ENCODE measurements at regions not wholly inside any gene's neighbourhood (a gene's known extent, or its start where the extent isn't known, plus 50 kb on each side); places are given as distances from the start of the nearest gene placed in this dataset.

GRCh38 chr10:3906511-3907111 is 121.6 kb upstream of the KLF6 start:
- TF ChIP-seq CTCF (IDR thresholded peaks at IDR 0.05; ENCODE audit: insufficient read depth, low read length, poor library complexity, severe bottlenecking): no peak
- TF ChIP-seq EZH2phosphoT487 (conservative IDR thresholded peaks at IDR 0.05; ENCODE audit: low read length): no peak
